HG03135 (cell line): ENCODE measurements at regions not wholly inside any gene's neighbourhood (a gene's known extent, or its start where the extent isn't known, plus 50 kb on each side); places are given as distances from the start of the nearest gene placed in this dataset.

Experiments used
- ATAC-seq: cut with Tn5 transposase; IDR thresholded peaks from one replicate; pipeline ENCODE4 v1.9.1; 2021; ENCODE audit warnings: mild to moderate bottlenecking, moderate library complexity; ENCODE audit not compliant: unreplicated experiment

DNA sequence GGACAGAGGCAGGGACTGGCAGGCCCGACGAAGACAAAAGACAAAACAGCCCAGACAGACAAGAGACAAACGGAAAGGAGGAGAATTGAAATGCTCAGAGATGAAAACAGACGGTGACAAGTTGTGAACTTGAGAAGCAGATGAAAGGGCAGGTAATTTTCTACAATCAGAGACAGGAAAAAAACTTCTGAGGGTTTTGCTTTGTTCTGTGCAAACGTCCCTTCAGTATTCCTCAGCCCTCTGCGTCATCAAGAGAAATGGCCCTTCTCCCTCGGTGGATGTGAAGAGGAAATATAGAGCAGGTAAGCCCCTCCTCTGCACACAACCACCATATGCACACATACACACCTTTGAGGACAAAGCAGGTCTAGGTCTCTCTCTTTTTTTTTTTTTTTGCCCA is 206.6 kb downstream of the UACA start:
- ATAC-seq = no peak

DNA sequence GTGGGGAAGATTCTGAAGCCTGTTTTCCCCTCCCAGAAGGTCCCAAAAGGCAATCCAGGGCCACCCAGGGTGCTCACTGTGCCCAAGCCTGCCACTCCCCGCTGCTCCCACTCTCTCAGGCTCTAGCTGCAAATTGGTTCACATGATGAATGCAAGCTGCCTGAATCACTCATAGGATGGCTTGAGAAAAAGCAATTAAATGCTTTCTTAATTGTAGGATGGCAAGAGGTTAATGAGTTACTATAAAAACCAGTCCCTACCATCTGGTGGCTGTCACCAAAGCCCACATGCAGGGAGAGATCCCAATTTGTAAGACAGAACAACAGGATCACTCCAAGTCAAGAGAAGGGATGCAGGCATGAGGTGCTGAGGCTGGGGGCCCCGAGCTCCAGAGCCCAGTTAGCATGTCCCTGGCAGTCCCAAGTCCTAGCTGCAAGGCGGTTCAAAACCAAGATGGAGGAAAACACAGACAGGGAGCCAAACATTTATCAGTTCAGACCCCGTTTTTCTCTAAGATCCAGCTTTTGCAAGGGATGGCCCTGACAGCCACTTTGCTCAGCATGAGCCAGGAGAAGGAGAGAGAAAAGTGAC is 207.1 kb downstream of the UACA start:
- ATAC-seq = no peak

DNA sequence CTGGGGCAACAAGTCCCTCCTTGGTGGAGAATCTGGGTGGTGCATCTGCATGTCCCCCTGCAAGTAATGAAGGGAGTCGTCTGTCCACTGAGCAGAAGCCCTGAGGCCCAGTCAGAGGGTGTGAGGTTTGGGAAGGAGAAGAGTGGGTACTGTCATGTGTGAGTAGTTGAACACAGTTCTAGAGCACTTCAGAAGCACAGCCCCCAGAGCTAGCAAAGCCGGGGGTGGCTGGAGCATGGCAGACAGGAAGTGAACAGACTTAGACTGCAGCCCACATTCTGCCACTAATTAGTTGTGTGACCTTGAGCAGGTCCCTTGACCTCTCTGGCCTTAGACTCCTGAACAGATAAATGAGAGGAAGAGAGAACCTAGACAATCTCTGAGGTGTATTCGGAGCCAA is 207.6 kb downstream of the UACA start:
- ATAC-seq = no peak

DNA sequence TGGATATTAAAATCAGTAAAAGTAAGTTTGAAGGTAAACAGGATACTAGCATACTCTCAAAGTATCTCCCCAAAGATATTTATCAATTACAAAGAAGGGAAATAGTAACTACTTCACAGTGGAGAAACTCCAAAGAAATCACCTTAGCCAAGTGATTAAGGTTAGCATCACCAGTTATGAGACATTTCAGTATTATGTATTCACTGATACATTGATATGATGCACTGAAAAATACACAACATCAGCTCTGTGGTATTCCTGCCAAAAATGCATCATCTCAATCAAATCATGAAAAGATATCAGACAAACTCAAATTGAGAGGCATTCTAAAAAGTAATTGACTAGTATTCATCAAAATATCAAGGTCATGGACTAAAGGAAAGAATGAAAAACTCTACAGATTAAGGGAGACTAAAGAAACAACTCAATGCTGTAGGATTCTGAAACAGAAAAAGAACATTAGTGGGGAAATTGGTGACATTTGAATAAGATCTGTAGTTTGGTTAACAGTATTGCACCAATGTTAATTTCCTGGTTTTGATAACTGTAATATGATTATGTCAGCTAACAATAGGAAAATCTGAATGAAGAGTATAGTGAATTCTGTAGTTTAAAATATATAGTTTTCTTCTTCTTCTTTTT is 215.4 kb downstream of the UACA start:
- no peak for ATAC-seq

DNA sequence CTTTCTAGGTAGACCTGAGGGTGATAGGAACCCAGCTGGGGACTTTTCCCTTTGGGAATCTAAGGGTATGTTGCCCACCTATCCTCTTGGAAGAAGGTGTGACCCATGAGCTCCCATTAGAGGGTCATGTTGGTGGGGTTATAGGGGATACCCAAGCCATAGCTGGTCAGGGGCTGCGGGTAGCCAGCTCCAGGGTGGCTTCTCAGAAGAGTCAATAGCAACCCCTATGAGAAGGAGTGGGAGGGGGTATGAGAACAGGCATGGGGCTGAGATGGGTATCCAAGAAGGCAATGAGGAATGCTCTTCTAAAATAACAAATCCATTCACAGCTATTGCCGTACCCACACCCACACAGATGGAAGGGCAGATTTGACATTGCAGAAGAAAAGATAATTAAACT is 217.8 kb downstream of the UACA start:
- ATAC-seq = no peak

DNA sequence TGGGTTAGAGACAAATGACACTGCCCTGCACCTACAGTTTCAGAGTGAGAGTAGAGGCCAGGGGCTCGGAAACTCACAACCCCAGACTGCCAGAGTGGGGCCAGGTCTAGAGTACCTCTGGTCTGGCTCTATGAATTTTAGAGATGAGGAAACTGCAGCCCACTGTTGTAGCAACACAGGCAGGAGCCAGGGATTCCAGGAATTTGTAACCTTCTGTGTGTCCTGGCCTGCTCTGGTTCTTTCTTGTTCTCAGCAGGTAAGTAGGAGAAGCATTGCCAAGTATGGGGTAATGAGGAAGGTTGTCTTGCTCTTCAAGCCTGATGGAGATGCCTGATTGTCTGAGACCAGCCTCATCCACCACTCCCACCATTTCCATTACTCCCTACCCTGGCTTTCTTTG is 221.8 kb downstream of the UACA start:
- no peak for ATAC-seq

DNA sequence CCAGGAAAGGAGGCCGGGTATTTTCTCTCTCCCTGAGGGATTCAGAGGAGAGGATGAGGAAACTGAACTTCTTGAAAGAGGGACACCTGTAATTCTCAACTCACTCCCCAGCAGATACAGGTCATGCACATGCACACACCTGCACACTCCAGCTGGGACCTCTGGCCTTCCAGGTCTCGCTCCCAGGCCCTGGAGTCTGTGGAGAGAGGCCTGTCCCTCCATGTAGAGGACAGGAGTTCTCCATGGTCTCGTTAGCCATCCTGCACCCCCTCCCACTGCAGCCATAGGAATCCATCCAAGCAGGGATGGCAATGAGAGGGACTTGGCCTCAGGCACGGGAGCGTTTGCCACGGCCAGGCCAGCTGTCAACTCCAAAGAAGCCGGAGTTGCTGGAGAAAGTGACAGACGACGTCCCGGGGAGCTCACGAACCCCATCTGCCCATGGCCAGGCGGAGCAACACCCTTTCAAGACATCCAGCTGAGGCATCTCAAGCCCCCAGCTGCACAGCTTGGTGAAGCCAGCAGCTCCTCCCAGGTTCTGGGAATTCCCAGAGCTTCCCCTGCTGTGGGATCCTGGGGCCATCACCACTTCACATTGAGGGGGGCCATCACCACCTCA is 223.3 kb downstream of the UACA start:
- ATAC-seq = no peak

DNA sequence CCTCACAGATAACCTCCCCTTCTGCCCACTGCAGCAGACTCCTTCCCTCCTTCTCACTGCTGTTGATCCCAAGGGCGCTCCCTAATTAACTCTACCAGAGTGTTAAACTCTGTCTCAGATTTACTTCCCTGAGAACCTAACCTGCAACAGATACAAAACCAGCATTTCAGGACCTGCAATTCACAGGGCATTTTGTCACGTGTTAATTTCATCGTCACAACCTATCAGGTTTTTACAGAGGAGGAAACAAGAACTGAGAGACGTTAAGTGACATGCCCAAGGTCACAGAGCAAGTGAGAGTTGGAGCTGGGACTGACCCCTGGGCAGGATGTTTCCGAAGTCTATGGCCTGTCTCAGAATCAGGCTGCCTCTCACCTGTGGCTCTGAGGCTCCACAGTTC is 223.9 kb downstream of the UACA start:
- ATAC-seq = no peak

DNA sequence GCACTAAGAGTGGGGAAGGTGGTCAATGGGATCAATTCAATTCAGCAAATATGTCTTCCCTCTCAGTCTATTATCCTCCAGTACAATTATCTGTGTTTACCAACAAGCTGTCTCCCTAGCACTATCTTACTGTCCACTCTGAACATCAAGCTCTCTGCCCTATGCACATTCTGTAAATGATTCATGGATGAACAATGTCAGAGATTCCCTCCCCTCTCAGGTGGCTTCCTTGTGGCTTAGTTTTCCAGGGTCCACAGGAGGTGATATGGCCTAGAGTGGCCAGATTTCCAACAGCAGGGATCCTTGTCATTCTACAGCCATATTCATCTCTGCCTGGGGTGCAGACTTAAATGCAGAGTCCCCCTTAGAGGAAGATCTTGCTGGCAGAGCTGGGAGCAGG is 225.1 kb downstream of the UACA start:
- no peak for ATAC-seq

DNA sequence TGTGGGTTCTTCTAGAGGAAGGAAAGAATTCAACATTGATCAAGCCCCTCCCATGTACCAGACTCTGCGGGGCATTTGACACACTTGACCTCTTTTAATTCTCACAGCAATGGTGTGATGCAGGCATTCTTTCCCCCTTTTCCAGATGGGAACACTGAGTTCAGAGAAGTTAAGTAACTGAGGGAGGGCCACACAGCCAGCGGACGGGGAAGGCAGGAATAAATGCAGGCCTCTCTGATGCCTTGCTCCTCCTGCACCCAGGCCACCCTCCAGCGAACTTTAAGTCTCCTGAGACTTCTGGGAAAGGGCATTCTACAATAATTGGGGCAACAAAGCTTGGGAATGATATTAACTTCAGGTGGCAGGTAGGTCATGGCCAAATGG is 227.4 kb downstream of the UACA start:
- no peak for ATAC-seq

DNA sequence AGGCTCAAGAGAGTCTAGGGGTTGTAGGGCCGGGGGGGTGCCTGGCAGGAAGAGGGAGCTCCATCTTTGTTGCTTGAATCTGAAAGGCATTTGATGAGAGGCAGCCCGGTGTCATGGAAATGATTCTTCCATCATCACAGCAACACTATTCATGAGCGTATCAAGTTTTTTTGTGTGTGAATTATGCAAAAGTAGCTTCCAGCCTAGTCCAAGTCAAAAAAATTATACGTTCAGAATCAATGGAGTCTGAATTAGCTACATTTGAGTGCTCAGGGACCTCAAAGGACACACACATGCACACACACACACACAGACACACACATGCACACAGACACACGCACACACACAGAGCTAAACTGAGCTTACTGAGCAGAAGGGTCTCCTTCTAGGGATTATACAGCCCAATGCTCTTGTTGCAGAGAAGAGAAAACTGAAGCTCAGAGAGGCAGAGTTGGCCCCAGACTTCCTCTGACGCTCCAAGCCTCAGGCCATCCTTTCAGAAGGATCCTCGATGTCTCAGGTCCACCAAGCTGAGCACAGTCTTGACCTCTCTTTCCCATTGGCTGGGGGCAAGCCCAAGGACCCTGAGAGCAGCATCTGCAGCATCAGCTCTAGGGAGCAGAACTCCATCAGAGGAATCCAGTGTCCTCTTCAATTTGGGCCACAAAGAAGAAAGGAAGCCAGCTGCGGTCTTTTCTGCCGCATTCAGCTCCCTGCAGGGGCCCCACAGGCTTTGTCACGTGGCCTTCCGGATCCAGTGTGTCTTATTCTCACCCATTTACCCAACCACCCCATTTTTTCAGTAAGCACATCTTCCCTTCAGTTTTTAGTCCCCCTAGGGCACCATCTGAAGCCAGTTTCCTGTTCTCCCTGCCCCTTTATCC is 228.0 kb downstream of the UACA start:
- ATAC-seq = no peak

DNA sequence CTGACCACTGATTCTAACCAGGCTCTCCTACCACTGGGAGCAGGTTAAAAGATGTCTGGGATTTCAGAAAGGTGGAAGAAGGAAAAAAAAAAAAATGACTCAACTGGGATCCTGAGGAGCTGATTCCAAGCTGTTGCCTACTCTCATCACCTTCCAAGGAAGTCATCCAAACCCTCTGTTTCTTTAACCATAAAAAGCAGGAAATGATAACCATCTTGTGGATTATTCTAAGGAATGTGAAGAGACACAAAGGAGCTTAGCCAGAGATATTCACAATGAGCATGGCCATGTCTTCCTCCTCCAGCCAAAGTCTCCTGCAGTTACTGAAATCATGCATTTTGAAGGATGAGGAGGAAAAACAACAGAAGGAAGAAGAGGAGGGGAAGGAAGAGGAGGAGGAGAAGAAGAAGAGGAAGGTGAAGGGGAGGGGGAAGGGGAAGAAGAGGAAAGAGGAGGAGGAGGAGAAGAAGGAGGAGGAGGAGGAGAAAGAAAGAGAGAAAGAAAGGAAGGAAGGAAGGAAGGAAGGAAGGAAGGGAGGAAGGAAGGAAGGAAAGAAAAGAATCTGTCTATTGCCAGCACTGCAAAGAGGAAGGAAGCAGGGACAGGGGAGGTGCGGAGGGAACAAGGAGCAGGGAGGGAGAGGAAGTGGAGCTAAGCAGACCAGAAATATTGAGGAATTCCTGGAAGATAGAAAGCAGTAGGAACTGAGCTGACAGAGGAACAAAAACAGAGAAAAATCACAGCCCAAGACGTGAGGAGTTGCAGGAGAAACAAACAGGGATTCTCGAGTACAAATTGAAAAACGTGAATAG is 229.2 kb downstream of the UACA start:
- ATAC-seq = no peak

DNA sequence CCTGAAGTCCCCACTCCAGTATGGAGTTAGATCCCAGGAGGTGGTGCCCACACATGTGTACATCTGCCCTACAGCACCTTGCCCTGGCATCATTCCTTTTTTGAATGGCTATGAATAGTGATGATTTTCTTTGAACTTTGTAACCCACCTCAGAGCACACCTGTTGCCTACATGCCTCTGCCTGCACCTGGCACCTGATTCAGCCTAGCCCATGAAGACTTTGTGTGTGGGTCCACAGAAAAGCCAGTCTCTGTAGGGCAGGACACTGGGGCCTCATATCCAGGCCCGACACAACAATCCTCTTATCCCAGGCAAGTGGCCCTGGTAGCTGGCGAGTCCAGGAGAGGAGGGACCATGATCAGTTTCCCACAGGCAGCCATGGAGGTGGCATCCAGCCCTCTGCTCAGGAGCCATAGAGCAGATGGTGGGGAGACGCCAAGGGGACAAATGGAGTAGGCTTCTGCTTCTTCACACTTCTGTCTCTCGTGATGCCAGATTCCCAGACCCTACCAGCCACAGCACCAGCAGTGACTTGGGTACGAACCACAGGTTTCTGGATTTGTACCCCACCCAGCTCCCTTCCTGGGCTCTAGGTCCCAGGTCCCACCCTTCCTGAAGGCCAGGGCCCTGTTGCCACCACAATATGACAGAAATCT is 230.7 kb downstream of the UACA start:
- no peak for ATAC-seq

DNA sequence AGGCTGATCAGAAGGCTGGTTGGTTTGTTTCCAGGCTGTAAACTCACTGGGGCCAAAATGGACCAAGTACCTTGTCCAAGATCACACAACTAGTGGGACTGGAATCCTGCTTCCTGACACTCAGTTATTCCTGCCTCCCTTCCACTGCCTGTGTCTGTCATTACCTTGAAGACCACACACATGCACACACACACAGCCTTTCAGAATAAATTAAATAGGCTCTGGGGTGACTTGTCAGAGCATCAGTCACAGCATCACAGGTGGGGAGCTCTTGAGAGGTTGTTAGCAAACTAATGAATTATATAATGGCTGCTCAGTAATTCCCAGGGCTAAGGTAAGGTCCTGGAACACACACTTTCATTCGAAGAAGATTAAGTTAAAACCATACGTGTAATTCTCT is 231.8 kb downstream of the UACA start:
- no peak for ATAC-seq

DNA sequence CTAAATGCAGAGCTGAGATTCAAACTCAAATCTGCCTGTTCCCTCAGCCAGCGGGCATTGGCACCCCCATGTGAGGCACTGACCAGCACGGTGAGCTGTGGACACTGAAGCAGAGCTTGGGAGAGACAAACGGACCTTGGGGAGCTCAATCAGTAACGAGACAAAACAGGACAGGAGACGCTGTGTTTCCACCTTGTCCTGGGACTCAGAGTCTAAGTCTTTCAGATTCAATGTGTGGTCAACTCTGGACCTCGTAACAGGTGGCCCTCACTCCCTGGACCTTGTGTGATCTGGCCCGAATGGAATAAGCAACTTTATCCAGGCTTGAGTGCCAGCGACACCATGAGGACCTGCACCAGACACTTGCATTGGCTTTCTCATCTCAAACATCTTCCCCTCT is 232.5 kb downstream of the UACA start:
- ATAC-seq = no peak

DNA sequence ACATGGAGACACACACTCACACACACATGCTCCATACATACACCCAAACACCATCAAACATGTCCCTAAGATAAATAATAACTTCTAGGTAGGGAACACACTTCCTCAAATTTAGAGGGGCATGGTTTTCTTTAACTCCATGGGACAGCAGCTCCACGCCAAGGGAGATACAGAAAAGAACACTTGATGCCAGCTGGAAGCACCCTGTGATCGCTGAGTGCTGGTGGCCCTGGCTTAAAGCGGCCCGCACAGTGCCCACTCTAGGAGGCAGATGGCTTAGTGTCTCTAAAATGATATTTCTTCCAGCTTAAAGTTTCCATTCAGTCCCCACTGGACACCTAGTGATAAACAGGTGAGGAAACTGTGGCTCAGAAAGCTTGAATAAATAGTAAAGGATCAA is 232.9 kb downstream of the UACA start:
- ATAC-seq = no peak

DNA sequence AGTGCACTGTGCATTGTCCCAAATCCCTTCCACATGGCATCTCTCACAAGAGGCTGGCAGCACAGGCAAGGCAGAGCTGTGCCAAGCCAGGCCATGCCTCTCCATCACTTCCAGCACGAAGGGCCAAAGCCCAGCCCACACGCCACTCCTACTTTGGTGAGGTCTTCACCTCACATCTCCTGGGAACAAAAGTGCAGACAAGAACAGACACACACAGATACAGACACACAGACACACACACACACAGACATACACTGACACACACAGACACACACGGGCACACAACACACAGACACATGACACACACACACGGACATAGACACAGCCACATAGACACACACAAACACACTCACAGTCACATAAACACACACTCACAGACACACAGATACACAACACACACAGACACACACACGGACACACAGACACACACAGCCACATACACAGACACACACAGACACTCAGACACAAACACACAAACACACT is 233.3 kb downstream of the UACA start:
- ATAC-seq = no peak

DNA sequence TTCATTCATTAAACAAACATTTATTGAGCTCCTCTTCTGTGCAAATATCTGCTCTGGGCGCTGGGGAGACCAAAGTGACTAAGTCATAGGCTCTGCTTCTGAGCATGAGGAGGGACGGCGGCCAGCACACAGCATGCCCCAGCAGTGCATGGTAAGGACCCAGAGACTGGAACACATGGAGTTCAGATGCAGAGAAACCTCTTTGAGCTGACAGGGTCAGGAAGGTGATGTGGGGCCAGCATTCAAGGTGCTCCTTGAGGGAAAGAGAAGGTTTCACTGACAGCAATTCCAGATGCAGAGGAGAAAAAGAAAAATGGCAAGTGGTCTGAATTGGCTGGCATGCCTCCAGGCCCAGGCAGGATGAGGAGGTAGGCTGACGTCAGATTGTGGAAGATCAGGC is 234.5 kb downstream of the UACA start:
- ATAC-seq = no peak

DNA sequence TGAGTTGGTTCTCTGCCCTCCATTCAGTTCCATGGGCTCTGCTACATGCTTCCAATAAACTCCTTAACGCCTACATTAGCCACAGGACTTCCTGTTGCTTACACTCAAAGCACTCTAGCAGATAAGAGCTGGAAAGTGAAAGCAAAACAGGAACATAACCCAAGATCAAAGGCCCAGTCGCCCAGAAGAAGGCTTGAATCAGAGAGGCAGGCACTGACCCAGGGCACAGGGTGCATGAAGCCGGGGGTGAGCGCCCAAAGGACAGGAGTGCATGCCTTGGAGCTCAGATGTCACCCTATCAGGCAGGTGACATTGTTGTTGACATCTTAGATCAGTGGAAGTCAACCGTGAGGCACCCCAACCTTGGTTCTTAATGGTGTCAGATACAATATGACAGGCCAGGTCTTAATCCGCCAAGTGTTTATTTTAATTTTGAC is 235.1 kb downstream of the UACA start:
- ATAC-seq = peak; percentile 88

DNA sequence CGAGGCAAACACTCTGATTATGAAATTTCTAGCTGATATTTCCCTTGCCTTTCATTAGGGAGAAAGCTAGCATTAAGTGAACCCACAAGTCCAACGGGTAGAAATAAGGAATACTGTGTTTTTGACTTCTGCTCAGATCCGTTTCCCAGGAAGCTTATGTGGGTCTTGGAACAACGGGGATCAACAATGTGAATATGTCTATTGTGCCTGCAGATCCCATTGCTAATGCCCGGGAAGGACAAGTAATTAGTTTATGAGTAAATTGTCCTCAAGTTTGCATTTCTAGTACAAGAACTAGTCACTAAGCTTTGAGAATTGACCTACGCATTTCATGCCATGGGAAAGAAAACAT is 236.4 kb downstream of the UACA start:
- no peak for ATAC-seq
